Thyroid gland (tissue), 4 donors: ENCODE measurements at regions not wholly inside any gene's neighbourhood (a gene's known extent, or its start where the extent isn't known, plus 50 kb on each side); places are given as distances from the start of the nearest gene placed in this dataset.

Experiments used
- DNase-seq, 2 donors: peaks; one replicate each; pipeline ENCODE4 v3.0.0-alpha.2; 2019
- H3K27ac ChIP-seq, 3 donors: fragments of 200-600 bp; sonication (generic); 1 replicate in 2 of 3; 2 replicates in 1 of 3; pipeline ENCODE4 v1.5.1; 2016 to 2019; ENCODE audit warnings: mild to moderate bottlenecking in 1 of 3, moderate library complexity in 1 of 3
- H3K27me3 ChIP-seq: fragments of 200-600 bp; sonication (generic); one replicate; pipeline ENCODE4 v1.5.1; 2019
- H3K36me3 ChIP-seq, 2 donors: fragments of 200-600 bp; sonication (generic); one replicate each; pipeline ENCODE4 v1.5.1; 2016 to 2019
- H3K4me1 ChIP-seq, 2 donors: fragments of 200-600 bp; sonication (generic); one replicate each; pipeline ENCODE4 v1.5.1; 2017 to 2019
- H3K4me3 ChIP-seq, 3 donors: fragments of 200-600 bp; sonication (generic); replicated peaks in 1 of 3; 1 replicate in 2 of 3; 2 replicates in 1 of 3; pipeline ENCODE4 v1.5.1; 2016; ENCODE audit warnings: mild to moderate bottlenecking in 1 of 3
- H3K9me3 ChIP-seq: fragments of 200-600 bp; sonication (generic); one replicate; pipeline ENCODE4 v1.5.1; 2017
- CTCF ChIP-seq, 6 experiments: fragments of 200-600 bp in 3 of 6; fragments of 450-650 bp in 3 of 6; sonication (generic) in 3 of 6; IDR thresholded peaks; one replicate each; pipeline ENCODE4 v1.5.1; 2016 to 2019; ENCODE audit warnings: antibody characterized with exemption in 6 of 6, mild to moderate bottlenecking in 2 of 6, inconsistent platforms in 1 of 6, moderate library complexity in 1 of 6
- POLR2A ChIP-seq, 2 donors: fragments of 450-650 bp; IDR thresholded peaks; one replicate each; pipeline ENCODE4 v1.6.1; 2017; ENCODE audit warnings: antibody characterized with exemption in 2 of 2, mild to moderate bottlenecking in 2 of 2, moderate library complexity in 1 of 2
- WGBS, 2 donors: methylation state at CpG; one replicate each; pipeline ENCODE4 v1.1.5; 2017; 5-methylcytosine and 5-hydroxymethylcytosine counted together
- intact Hi-C: fragments of 100-400 bp; cut with DNase I; formaldehyde crosslinking; loops from one replicate; pipeline ENCODE4 v1.15.1; 2023

- Histone ChIP-seq H3K27me3 (no peaks in the 10 kb centered on the region), H3K36me3 (no peaks in the 10 kb centered on the region), H3K27ac (no peak overlapping the region), H3K4me1 (no peaks in the 10 kb centered on the region), H3K4me3 (no peak overlapping the region), H3K9me3 (no peaks in the 10 kb centered on the region)
- no peak for TF ChIP-seq CTCF (IDR thresholded peaks at IDR 0.05)
- no peak for TF ChIP-seq POLR2A (IDR thresholded peaks at IDR 0.05)
- no peak for DNase-seq
- intact Hi-C loops = no loop called here
- WGBS, 2 donors = 92 to 94% methylated on average over 2 of the region's 2 CpGs
Observed at GRCh38 chr2:187698374-187699110, 144.3 kb upstream of the TFPI start.

GRCh38 chr2:187702157-187702556 lies 147.9 kb upstream of the TFPI start:
- no peak for DNase-seq
- H3K36me3 ChIP-seq = no peaks in the 10 kb centered on the region
- TF ChIP-seq CTCF (IDR thresholded peaks at IDR 0.05) = no peak
- no peak for TF ChIP-seq POLR2A (IDR thresholded peaks at IDR 0.05)
- intact Hi-C loops = no loop called here
- 32 to 37% methylated on average over 1 of the region's 1 CpG for WGBS, 2 donors
- H3K9me3 ChIP-seq = no peaks in the 10 kb centered on the region
- no peak overlapping the region for H3K4me3 ChIP-seq
- H3K27ac ChIP-seq = no peak overlapping the region
- H3K4me1 ChIP-seq = no peaks in the 10 kb centered on the region
- no peaks in the 10 kb centered on the region for H3K27me3 ChIP-seq

GRCh38 chr2:187708272-187708671 lies 154.0 kb upstream of the TFPI start:
- WGBS, 2 donors = 95% methylated on average over 1 of the region's 1 CpG
- no peak for DNase-seq
- TF ChIP-seq POLR2A (IDR thresholded peaks at IDR 0.05) (no peak), CTCF (IDR thresholded peaks at IDR 0.05) (no peak)

GRCh38 chr2:187709065-187709464 lies 154.8 kb upstream of the TFPI start:
- H3K36me3 ChIP-seq = no peaks in the 10 kb centered on the region
- TF ChIP-seq POLR2A (IDR thresholded peaks at IDR 0.05) (no peak), CTCF (IDR thresholded peaks at IDR 0.05) (no peak)
- no peaks in the 10 kb centered on the region for H3K27me3 ChIP-seq
- WGBS, 2 donors = 95% methylated on average over 2 of the region's 2 CpGs
- no peak overlapping the region for H3K27ac ChIP-seq
- no peak for DNase-seq
- H3K9me3 ChIP-seq = no peaks in the 10 kb centered on the region
- H3K4me3 ChIP-seq = no peak overlapping the region
- intact Hi-C loops = no loop called here
- no peaks in the 10 kb centered on the region for H3K4me1 ChIP-seq

More at GRCh38 chr2:187708272-187708671, 154.0 kb upstream of the TFPI start:
- no peaks in the 10 kb centered on the region for H3K4me1 ChIP-seq
- H3K36me3 ChIP-seq = no peaks in the 10 kb centered on the region
- no peaks in the 10 kb centered on the region for H3K9me3 ChIP-seq
- no peak overlapping the region for H3K4me3 ChIP-seq
- no peaks in the 10 kb centered on the region for H3K27me3 ChIP-seq
- no peak overlapping the region for H3K27ac ChIP-seq
- intact Hi-C loops = no loop called here

- DNase-seq = no peak
- Histone ChIP-seq H3K4me3 (no peak overlapping the region), H3K36me3 (no peaks in the 10 kb centered on the region), H3K9me3 (no peaks in the 10 kb centered on the region), H3K27me3 (no peaks in the 10 kb centered on the region), H3K27ac (no peak overlapping the region), H3K4me1 (no peaks in the 10 kb centered on the region)
- TF ChIP-seq CTCF (IDR thresholded peaks at IDR 0.05) (no peak), POLR2A (IDR thresholded peaks at IDR 0.05) (no peak)
- intact Hi-C loops = no loop called here
Observed at GRCh38 chr2:187710791-187711521, 156.7 kb upstream of the TFPI start.
